SU-DHL-6 (cell line): ENCODE measurements at regions not wholly inside any gene's neighbourhood (a gene's known extent, or its start where the extent isn't known, plus 50 kb on each side); places are given as distances from the start of the nearest gene placed in this dataset.

ENCODE experiments used
- CTCF ChIP-seq: fragments of 200-600 bp; sonication (generic); IDR thresholded peaks from one replicate; pipeline ENCODE4 v1.5.1; 2017; ENCODE audit warnings: antibody characterized with exemption, mild to moderate bottlenecking, low read length, moderate library complexity; ENCODE audit not compliant: insufficient read depth, poor library complexity, severe bottlenecking
- EZH2phosphoT487 ChIP-seq: fragments of 200-600 bp; sonication (generic), shearing (Covaris generic); conservative IDR thresholded peaks from 2 replicates; pipeline ENCODE4 v1.6.1; 2018; ENCODE audit warnings: mild to moderate bottlenecking, antibody characterized with exemption, low read length, moderate library complexity, mixed read lengths

GRCh38 chr7:153564391-153564790, 487.8 kb upstream of the DPP6 start:
- TF ChIP-seq CTCF = no peak
- no peak for TF ChIP-seq EZH2phosphoT487
